Activated CD8-positive, alpha-beta memory T cell treated with anti-CD3 and anti-CD28 coated beads, Interleukin-2, amount 50 U/mL, for 1 hour (primary cell): ENCODE measurements at regions not wholly inside any gene's neighbourhood (a gene's known extent, or its start where the extent isn't known, plus 50 kb on each side); places are given as distances from the start of the nearest gene placed in this dataset.

Experiments used
- DNase-seq: peaks from one replicate; pipeline ENCODE4 v3.0.0-alpha.2; 2020; ENCODE audit errors: extremely low read depth

- DNase-seq: no peak
Observed at GRCh38 chr12:127340381-127340780, 926.6 kb upstream of the TMEM132C start.

DNA sequence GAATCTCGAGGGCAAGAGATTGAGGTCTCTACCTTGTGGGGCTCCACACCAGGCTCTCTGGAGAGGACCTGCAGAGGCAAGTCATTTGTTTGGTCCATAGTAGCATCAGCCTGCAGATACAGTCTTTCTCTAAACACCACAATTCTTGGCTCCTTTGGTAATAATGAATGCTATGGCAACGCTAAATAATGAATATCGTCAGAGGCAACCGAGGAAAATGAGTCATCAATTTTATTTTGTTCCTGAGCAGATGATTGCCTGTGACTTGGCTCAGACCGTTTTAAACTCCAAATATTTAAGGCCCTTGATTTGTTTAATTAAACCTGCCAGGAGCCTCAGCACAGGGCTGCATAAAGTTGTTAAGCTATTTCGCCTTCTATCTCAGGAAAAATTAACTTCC lies 924.1 kb upstream of the TMEM132C start:
- no peak for DNase-seq

DNA sequence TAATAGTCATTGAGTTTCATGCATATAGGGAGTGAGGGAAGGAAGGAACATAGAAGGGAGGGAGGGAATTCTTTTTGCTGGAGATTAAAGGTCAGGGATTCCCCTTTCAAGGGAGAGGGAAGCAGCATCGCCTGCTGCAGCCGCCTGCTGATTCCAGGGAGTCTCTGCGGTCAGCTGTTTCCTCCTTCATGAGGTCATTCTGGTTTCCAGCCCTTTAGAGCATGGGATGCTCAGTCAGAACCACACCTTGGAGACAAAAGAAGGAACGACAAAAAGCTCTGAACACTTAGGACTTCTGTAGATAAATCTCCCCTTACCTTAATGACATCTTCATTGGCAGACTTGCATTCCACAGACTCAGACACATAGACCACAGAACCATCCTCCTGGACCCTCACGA lies 923.0 kb upstream of the TMEM132C start:
- DNase-seq: no peak

- DNase-seq: no peak
Observed at GRCh38 chr12:127351481-127352010, 915.4 kb upstream of the TMEM132C start.

- no peak for DNase-seq
Observed at GRCh38 chr12:127355061-127355841, 911.7 kb upstream of the TMEM132C start.

- no peak for DNase-seq
Observed at GRCh38 chr12:127358888-127359287, 908.1 kb upstream of the TMEM132C start.

GRCh38 chr12:127360580-127360979 lies 906.4 kb upstream of the TMEM132C start:
- DNase-seq: no peak

- no peak for DNase-seq
Observed at GRCh38 chr12:127362121-127362520, 904.8 kb upstream of the TMEM132C start.

DNA sequence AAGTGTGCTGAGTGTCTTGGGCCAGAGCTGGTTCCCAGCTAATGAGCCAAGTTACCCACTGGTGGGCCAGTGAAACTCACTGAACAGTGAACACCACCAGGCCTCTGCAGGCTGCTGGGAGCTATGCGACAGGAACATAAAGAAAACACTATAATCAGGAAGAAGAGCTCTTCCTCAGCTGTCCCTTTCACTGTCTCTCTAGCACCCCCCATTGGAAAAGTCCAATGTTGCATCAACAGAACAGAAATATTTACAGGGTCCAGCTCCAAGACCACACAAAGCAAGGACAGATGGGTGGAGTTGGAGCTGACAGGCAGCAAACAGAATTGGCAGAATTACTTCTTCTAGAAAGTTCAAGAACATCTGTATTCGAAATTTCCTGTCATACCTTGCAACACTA lies 903.6 kb upstream of the TMEM132C start:
- no peak for DNase-seq

GRCh38 chr12:127373559-127373958 lies 893.4 kb upstream of the TMEM132C start:
- no peak for DNase-seq

DNA sequence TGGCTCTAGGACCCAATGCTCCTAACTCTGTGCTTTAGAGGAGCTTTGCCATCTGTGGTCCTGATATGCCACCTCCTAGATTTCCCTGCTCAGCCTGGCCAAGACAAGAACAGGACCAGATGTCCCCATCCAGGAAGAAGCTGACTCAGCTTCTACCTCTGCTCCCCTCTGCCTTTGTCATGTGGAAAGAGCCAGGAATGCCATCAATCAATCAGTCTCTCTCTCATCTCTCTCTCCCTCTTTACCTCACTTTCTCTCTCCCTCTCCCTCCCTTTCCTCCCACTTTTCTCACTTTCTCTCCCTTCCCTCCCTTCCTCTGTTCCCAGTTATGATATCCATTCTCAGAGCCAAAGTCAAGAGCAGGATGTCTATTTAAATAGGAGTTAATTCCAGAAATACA lies 892.5 kb upstream of the TMEM132C start:
- DNase-seq: no peak

DNA sequence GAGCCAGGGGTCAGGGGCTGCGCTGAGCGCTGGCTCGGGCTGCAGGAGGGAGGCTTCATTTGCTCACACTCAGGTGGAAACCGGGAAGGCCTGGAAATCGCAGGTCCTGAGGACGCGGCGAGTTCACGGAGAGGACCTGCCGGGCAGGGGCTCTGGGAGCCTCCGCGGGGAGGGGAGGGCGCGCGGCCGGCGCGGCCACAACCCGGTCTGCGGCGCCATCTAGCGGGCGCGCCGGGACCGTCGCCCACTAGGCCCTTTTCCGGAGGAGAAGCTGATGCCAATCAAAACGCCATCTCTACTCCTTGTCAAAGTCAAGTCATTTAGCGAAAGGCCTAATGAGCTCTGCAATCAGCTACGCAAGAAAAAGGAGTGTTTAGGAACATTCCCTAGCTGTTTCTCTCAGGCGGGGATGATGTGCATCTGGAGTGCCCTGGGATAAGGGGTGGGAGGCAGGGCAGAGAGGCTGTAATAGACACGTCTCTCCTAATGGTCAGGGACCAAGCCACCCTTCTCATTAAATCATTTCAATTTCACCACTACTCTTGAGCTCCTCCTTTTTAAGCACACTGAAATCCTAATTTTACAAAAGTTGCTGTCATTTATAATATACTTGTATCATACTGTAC lies 885.8 kb upstream of the TMEM132C start:
- DNase-seq: no peak

- DNase-seq: no peak
Observed at GRCh38 chr12:127381681-127382080, 885.3 kb upstream of the TMEM132C start.

- no peak for DNase-seq
Observed at GRCh38 chr12:127383281-127383680, 883.7 kb upstream of the TMEM132C start.

DNA sequence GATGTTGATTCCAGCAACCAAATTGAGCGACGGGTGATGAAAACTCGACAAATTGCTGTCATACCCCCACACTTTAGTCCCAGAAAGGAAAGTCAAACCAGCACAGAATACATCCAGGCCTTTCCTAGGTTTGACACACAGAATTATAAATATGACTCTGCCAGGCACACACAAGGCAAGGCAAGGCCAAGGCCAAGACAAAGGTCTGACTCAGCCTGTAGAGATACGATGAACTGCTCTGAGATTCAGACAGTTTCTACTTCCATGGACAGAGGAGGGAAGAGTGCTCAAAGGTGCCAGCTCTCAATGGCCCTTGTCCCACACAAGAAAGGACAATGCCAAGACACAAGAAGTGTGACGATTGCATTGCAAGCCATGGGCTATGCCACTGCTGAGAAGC lies 880.2 kb upstream of the TMEM132C start:
- no peak for DNase-seq

GRCh38 chr12:127388985-127389384 lies 878.0 kb upstream of the TMEM132C start:
- DNase-seq: no peak

DNA sequence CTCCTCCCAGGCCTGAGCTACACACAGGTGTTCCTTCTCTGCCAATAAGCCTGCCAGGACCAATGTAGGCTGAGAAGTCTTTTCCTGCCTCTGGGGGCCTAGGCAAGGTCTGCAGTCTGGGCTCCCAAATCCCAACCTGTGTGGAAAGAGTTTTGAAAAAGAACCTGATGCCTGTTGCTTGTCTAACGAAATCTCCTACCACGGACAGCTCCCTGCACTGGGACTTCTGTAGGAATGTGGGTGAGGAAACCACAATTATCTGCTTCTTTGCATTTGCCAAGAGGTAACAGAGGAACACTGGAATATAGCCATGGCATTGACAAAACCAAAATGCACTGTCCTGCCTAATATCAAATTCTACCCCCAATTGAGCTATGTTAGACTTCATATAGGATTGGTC lies 877.0 kb upstream of the TMEM132C start:
- DNase-seq: no peak

- DNase-seq: no peak
Observed at GRCh38 chr12:127393465-127393864, 873.5 kb upstream of the TMEM132C start.

GRCh38 chr12:127393896-127394295 lies 873.1 kb upstream of the TMEM132C start:
- no peak for DNase-seq

GRCh38 chr12:127396734-127397133 lies 870.2 kb upstream of the TMEM132C start:
- DNase-seq: no peak

DNA sequence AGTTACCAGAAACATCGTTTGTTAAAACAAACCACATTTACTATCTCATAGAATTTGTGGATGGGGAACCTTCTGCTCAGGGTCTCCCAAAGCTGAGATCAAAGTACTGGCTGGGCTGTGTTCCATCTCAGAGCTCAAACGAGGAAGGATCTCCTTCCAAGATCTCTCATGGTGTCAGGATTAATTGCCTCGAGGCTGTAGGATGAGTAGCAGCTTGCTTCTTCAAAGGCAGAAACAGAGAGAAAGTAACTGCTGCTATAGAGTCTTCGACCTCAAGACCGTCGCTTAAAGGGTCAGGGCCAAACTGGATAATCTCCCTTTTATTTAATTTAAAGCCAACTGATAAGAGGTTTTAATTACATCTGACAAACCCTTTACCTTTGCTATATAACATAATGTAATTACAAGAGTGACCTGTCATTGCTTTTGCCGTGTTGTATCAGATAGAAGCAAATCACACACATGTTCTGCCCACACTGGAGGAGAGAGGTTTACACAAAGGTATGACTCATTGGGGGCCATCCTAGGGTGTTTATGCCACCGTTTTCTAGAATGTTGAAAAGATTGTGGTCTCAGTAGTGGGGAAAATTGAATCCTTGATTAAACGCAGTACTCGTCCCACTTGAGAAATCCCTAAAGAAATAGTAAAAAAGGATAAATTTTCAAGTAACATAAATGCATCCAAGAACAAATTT lies 868.8 kb upstream of the TMEM132C start:
- DNase-seq: no peak

GRCh38 chr12:127399451-127399850 lies 867.5 kb upstream of the TMEM132C start:
- no peak for DNase-seq

- no peak for DNase-seq
Observed at GRCh38 chr12:127400221-127400620, 866.7 kb upstream of the TMEM132C start.
